ENCODE measurements at regions not wholly inside any gene's neighbourhood (a gene's known extent, or its start where the extent isn't known, plus 50 kb on each side); places are given as distances from the start of the nearest gene placed in this dataset.
"Not testable (repeated sequence)": the region's sequence is repeated elsewhere in the genome, so short reads cannot be mapped to it uniquely, and the experiment has no call there.

- H3K9ac ChIP-seq (ENCODE audit: low read length): no peak overlapping the region
- H3K9me3 ChIP-seq (ENCODE audit: low read length): no peaks in the 10 kb centered on the region
- no peak overlapping the region for H2AFZ ChIP-seq (ENCODE audit: low read length)
- H3K27me3 ChIP-seq (ENCODE audit: insufficient read depth, low read length): no peaks in the 10 kb centered on the region
- no peaks in the 10 kb centered on the region for H3K9me2 ChIP-seq (ENCODE audit: low read depth, low read length)
- H4K20me1 ChIP-seq (ENCODE audit: insufficient read depth, low read length): no peaks in the 10 kb centered on the region
- no peak for TF ChIP-seq CTCF (IDR thresholded peaks at IDR 0.05; ENCODE audit: low read length)
- TF ChIP-seq EZH2 (IDR thresholded peaks at IDR 0.05; ENCODE audit: borderline replicate concordance, low read length): no peak
- no peaks in the 10 kb centered on the region for H3K4me1 ChIP-seq (ENCODE audit: insufficient read depth, low read length, severe bottlenecking)
- no peak overlapping the region for H3K4me3 ChIP-seq (ENCODE audit: low read depth, low read length, poor library complexity, severe bottlenecking)
- H3K79me2 ChIP-seq (ENCODE audit: insufficient read depth, low read length): no peaks in the 10 kb centered on the region
- no peak overlapping the region for H3K4me2 ChIP-seq (ENCODE audit: low read length)
- no peaks in the 10 kb centered on the region for H3K36me3 ChIP-seq (ENCODE audit: insufficient read depth, low read length)
- H3K27ac ChIP-seq (ENCODE audit: low read depth, low read length, poor library complexity, severe bottlenecking): no peak overlapping the region
- no peaks in the 10 kb centered on the region for H3F3A ChIP-seq (ENCODE audit: insufficient read depth, low read length)
These were observed 756.4 kb upstream of the MBL2 start for GRCh38 chr10:53528974-53529373.

GRCh38 chr10:53521046-53521445, 748.5 kb upstream of the MBL2 start:
- H4K20me1 ChIP-seq (ENCODE audit: insufficient read depth, low read length): no peaks in the 10 kb centered on the region
- no peaks in the 10 kb centered on the region for H3K9me3 ChIP-seq (ENCODE audit: low read length)
- no peaks in the 10 kb centered on the region for H3K9me2 ChIP-seq (ENCODE audit: low read depth, low read length)
- no peak overlapping the region for H3K4me3 ChIP-seq (ENCODE audit: low read depth, low read length, poor library complexity, severe bottlenecking)
- no peaks in the 10 kb centered on the region for H3K27me3 ChIP-seq (ENCODE audit: insufficient read depth, low read length)
- no peak overlapping the region for H3K9ac ChIP-seq (ENCODE audit: low read length)
- no peak overlapping the region for H2AFZ ChIP-seq (ENCODE audit: low read length)
- no peaks in the 10 kb centered on the region for H3K36me3 ChIP-seq (ENCODE audit: insufficient read depth, low read length)
- H3K79me2 ChIP-seq (ENCODE audit: insufficient read depth, low read length): no peaks in the 10 kb centered on the region
- H3K27ac ChIP-seq (ENCODE audit: low read depth, low read length, poor library complexity, severe bottlenecking): no peak overlapping the region
- H3K4me2 ChIP-seq (ENCODE audit: low read length): no peak overlapping the region
- H3K4me1 ChIP-seq (ENCODE audit: insufficient read depth, low read length, severe bottlenecking): no peaks in the 10 kb centered on the region
- H3F3A ChIP-seq (ENCODE audit: insufficient read depth, low read length): no peaks in the 10 kb centered on the region
- TF ChIP-seq EZH2 (IDR thresholded peaks at IDR 0.05; ENCODE audit: borderline replicate concordance, low read length): no peak
- TF ChIP-seq CTCF (IDR thresholded peaks at IDR 0.05; ENCODE audit: low read length): no peak

GRCh38 chr10:53508197-53508596, 735.6 kb upstream of the MBL2 start:
- Histone ChIP-seq H3K9me3 (ENCODE audit: low read length) (no peaks in the 10 kb centered on the region), H3K27ac (ENCODE audit: low read depth, low read length, poor library complexity, severe bottlenecking) (no peak overlapping the region), H2AFZ (ENCODE audit: low read length) (no peak overlapping the region), H3K36me3 (ENCODE audit: insufficient read depth, low read length) (no peaks in the 10 kb centered on the region), H3K4me2 (ENCODE audit: low read length) (no peak overlapping the region), H4K20me1 (ENCODE audit: insufficient read depth, low read length) (no peaks in the 10 kb centered on the region), H3K79me2 (ENCODE audit: insufficient read depth, low read length) (no peaks in the 10 kb centered on the region), H3K9me2 (ENCODE audit: low read depth, low read length) (no peaks in the 10 kb centered on the region), H3K4me3 (ENCODE audit: low read depth, low read length, poor library complexity, severe bottlenecking) (no peak overlapping the region), H3K4me1 (ENCODE audit: insufficient read depth, low read length, severe bottlenecking) (no peaks in the 10 kb centered on the region), H3F3A (ENCODE audit: insufficient read depth, low read length) (no peaks in the 10 kb centered on the region), H3K9ac (ENCODE audit: low read length) (no peak overlapping the region), H3K27me3 (ENCODE audit: insufficient read depth, low read length) (no peaks in the 10 kb centered on the region)
- TF ChIP-seq CTCF (IDR thresholded peaks at IDR 0.05; ENCODE audit: low read length): no peak
- no peak for TF ChIP-seq EZH2 (IDR thresholded peaks at IDR 0.05; ENCODE audit: borderline replicate concordance, low read length)

GRCh38 chr10:53504492-53504891, 731.9 kb upstream of the MBL2 start:
- H3K27ac ChIP-seq (ENCODE audit: low read depth, low read length, poor library complexity, severe bottlenecking); H3K27me3 ChIP-seq (ENCODE audit: insufficient read depth, low read length); H2AFZ ChIP-seq (ENCODE audit: low read length); H3K9me2 ChIP-seq (ENCODE audit: low read depth, low read length); H3K9me3 ChIP-seq (ENCODE audit: low read length); H3K79me2 ChIP-seq (ENCODE audit: insufficient read depth, low read length); H3K4me3 ChIP-seq (ENCODE audit: low read depth, low read length, poor library complexity, severe bottlenecking); H3K9ac ChIP-seq (ENCODE audit: low read length); H3K36me3 ChIP-seq (ENCODE audit: insufficient read depth, low read length); H3K4me2 ChIP-seq (ENCODE audit: low read length); H3K4me1 ChIP-seq (ENCODE audit: insufficient read depth, low read length, severe bottlenecking); H3F3A ChIP-seq (ENCODE audit: insufficient read depth, low read length); H4K20me1 ChIP-seq (ENCODE audit: insufficient read depth, low read length): not testable (repeated sequence)

All from OCI-LY1 (cell line).